A549 (cell line): ENCODE measurements at regions not wholly inside any gene's neighbourhood (a gene's known extent, or its start where the extent isn't known, plus 50 kb on each side); places are given as distances from the start of the nearest gene placed in this dataset.

Experiments used
- ATAC-seq, 2 experiments: fragments of 200-7000 bp in 1 of 2; fragments of >200 bp in 1 of 2; cut with Nextera tagmentation in 1 of 2; cut with Tn5 transposase in 1 of 2; 3 replicates each; pipeline versions ENCODE4 v1.8.0 to v1.9.1; 2018 to 2020; ENCODE audit warnings: mild to moderate bottlenecking in 1 of 2, moderate library complexity in 1 of 2
- CTCF ChIA-PET: fragments of 300-600 bp; sonication (Branson Sonifier 250); formaldehyde crosslinking; extraction: SDS; loops from one replicate; lab custom pipeline; 2021; ENCODE audit warnings: antibody characterized with exemption, inconsistent platforms; lab: Yijun Ruan, JAX
- POLR2A ChIA-PET: fragments of 350-600 bp; formaldehyde crosslinking; extraction: SDS; loops from one replicate; lab custom pipeline; 2021; ENCODE audit warnings: antibody characterized with exemption, inconsistent platforms; lab: Yijun Ruan, JAX
- DNase-seq, 2 experiments: peaks; one replicate each; pipeline versions ENCODE4 v3.0.0 to v3.0.0-alpha.2; 2011 to 2016; ENCODE audit warnings: low read depth in 1 of 2, low spot score in 1 of 2
- FAIRE-seq: peaks from 2 replicates; lab custom pipeline; 2011; peaks lifted over from hg19 to GRCh38; lab: Jason Lieb, UNC
- H3K27ac ChIP-seq, 2 experiments: fragments of >200 bp; sonication (Bioruptor Twin); formaldehyde crosslinking; 3 replicates each; pipeline ENCODE4 v1.5.1; 2016 to 2017
- H3K4me1 ChIP-seq: fragments of >200 bp; sonication (Bioruptor Twin); formaldehyde crosslinking; 3 replicates; pipeline ENCODE4 v1.6.1; 2016
- H3K4me2 ChIP-seq: fragments of >200 bp; sonication (Bioruptor Twin); formaldehyde crosslinking; 3 replicates; pipeline ENCODE4 v1.6.1; 2016
- H3K4me3 ChIP-seq: fragments of >200 bp; sonication (Bioruptor Twin); formaldehyde crosslinking; 3 replicates; pipeline ENCODE4 v1.5.1; 2016
- H3K9me3 ChIP-seq: fragments of >200 bp; sonication (Bioruptor Twin); formaldehyde crosslinking; 3 replicates; pipeline ENCODE4 v1.6.1; 2016
- CBX8 ChIP-seq: fragments of 200-600 bp; sonication (generic); IDR thresholded peaks from 2 replicates; pipeline ENCODE4 v1.6.1; 2016
- EHF ChIP-seq: fragments of 250-450 bp; sonication (Bioruptor Pico); IDR thresholded peaks from 2 replicates; pipeline ENCODE4 v1.5.0; 2020; ENCODE audit warnings: mild to moderate bottlenecking
- ESRRA ChIP-seq: fragments of 150-350 bp; IDR thresholded peaks from 2 replicates; pipeline ENCODE4 v1.6.1; 2014; ENCODE audit warnings: mild to moderate bottlenecking, low read length, borderline replicate concordance
- FOSL2 ChIP-seq, 2 experiments: fragments of 450-650 bp in 1 of 2; fragments of >200 bp in 1 of 2; sonication (Bioruptor Twin) in 1 of 2; formaldehyde crosslinking; IDR thresholded peaks; 2 replicates each; pipeline versions ENCODE4 v1.5.0 to v1.6.1; 2016 to 2020; ENCODE audit warnings: mild to moderate bottlenecking in 1 of 2, moderate library complexity in 1 of 2
- HEYL ChIP-seq: fragments of 250-450 bp; sonication (Bioruptor Pico); IDR thresholded peaks from 2 replicates; pipeline ENCODE4 v1.8.0; 2021; ENCODE audit warnings: mild to moderate bottlenecking, moderate library complexity
- HOXB13 ChIP-seq: fragments of 250-450 bp; sonication (Bioruptor Pico); IDR thresholded peaks from 2 replicates; pipeline ENCODE4 v1.5.0; 2020; ENCODE audit warnings: low read depth, mild to moderate bottlenecking, moderate library complexity
- JUNB ChIP-seq: fragments of >200 bp; sonication (Bioruptor Twin); formaldehyde crosslinking; IDR thresholded peaks from 2 replicates; pipeline ENCODE4 v1.6.1; 2016
- KDM1A ChIP-seq: fragments of 200-600 bp; sonication (generic); IDR thresholded peaks from 2 replicates; pipeline ENCODE4 v1.6.1; 2016; ENCODE audit warnings: low read depth, mild to moderate bottlenecking
- KDM5A ChIP-seq: fragments of 200-600 bp; sonication (generic); IDR thresholded peaks from 2 replicates; pipeline ENCODE4 v1.6.1; 2016; ENCODE audit warnings: antibody characterized with exemption, mild to moderate bottlenecking
- MYC ChIP-seq: IDR thresholded peaks from 2 replicates; pipeline ENCODE4 v1.6.1; 2012; ENCODE audit warnings: mild to moderate bottlenecking, inconsistent platforms, low read length, improper control_type of control experiment, borderline replicate concordance
- NFE2L2 ChIP-seq: fragments of 150-350 bp; conservative IDR thresholded peaks from 2 replicates; pipeline ENCODE4 v1.6.1; 2014; ENCODE audit warnings: low read length
- PBX3 ChIP-seq: IDR thresholded peaks from 2 replicates; pipeline ENCODE4 v1.6.1; 2012
- POLR2AphosphoS2 ChIP-seq: conservative IDR thresholded peaks from 2 replicates; pipeline ENCODE4 v1.6.1; 2012; ENCODE audit warnings: low read length, improper control_type of control experiment, inconsistent platforms
- RAD21 ChIP-seq, 2 experiments: fragments of >200 bp in 1 of 2; sonication (Bioruptor Twin) in 1 of 2; formaldehyde crosslinking in 1 of 2; IDR thresholded peaks in 1 of 2; conservative IDR thresholded peaks in 1 of 2; 2 replicates in 1 of 2; 3 replicates in 1 of 2; pipeline ENCODE4 v1.6.1; 2012 to 2018; ENCODE audit warnings: inconsistent platforms in 1 of 2
- RARB ChIP-seq: fragments of 250-450 bp; sonication (Bioruptor Pico); IDR thresholded peaks from 2 replicates; pipeline ENCODE4 v1.8.0; 2021; ENCODE audit warnings: mild to moderate bottlenecking, moderate library complexity
- RFX5 ChIP-seq: fragments of 450-650 bp; IDR thresholded peaks from 2 replicates; pipeline ENCODE4 v1.7.1; 2014; ENCODE audit warnings: antibody characterized with exemption, mild to moderate bottlenecking, moderate library complexity
- RNF2 ChIP-seq: fragments of 200-600 bp; sonication (generic); IDR thresholded peaks from 2 replicates; pipeline ENCODE4 v1.6.1; 2016; ENCODE audit warnings: low read depth, mild to moderate bottlenecking, antibody characterized with exemption, moderate library complexity, borderline replicate concordance
- SMC3 ChIP-seq: fragments of >200 bp; sonication (Bioruptor Twin); formaldehyde crosslinking; IDR thresholded peaks from 3 replicates; pipeline ENCODE4 v1.6.1; 2018; ENCODE audit warnings: inconsistent platforms
- TP53 ChIP-seq: fragments of 250-450 bp; sonication (Bioruptor Pico); IDR thresholded peaks from 2 replicates; pipeline ENCODE4 v1.5.0; 2021; ENCODE audit warnings: mild to moderate bottlenecking, moderate library complexity
- ZC3H11A ChIP-seq: fragments of 450-650 bp; IDR thresholded peaks from 2 replicates; pipeline ENCODE4 v1.6.1; 2014; ENCODE audit warnings: antibody characterized with exemption, mild to moderate bottlenecking
- WGBS: methylation state at CpG from one replicate; pipeline ENCODE4 v1.1.6; 2017; ENCODE audit errors: missing lambda C conversion rate; 5-methylcytosine and 5-hydroxymethylcytosine counted together
- TF ChIP-seq, protein P1 (sequence below): fragments of >200 bp; sonication (Bioruptor Twin); formaldehyde crosslinking; IDR thresholded peaks from 2 replicates; pipeline ENCODE4 v1.6.1; 2016
- TF ChIP-seq, protein P2 (sequence below): IDR thresholded peaks from 2 replicates; pipeline ENCODE4 v1.6.1; 2012; ENCODE audit warnings: low read depth, borderline replicate concordance
- TF ChIP-seq, protein P3 (sequence below): fragments of >200 bp; sonication (Bioruptor Twin); formaldehyde crosslinking; IDR thresholded peaks from 3 replicates; pipeline ENCODE4 v1.6.1; 2016
- TF ChIP-seq, protein P4 (sequence below): fragments of 250-450 bp; sonication (Bioruptor Pico); IDR thresholded peaks from 2 replicates; pipeline ENCODE4 v1.5.0; 2020; ENCODE audit warnings: low read depth, mild to moderate bottlenecking, moderate library complexity
- TF ChIP-seq, protein P5 (sequence below): fragments of 200-600 bp; sonication (generic); IDR thresholded peaks from 2 replicates; pipeline ENCODE4 v1.6.1; 2016; ENCODE audit warnings: antibody characterized with exemption, mild to moderate bottlenecking, moderate library complexity

- ATAC-seq = no peak
- Histone ChIP-seq H3K27ac (no peak overlapping the region), H3K4me3 (no peak overlapping the region), H3K4me2 (no peak overlapping the region), H3K4me1 (no peaks in the 10 kb centered on the region), H3K9me3 (no peaks in the 10 kb centered on the region)
- ChIA-PET POLR2A (no interaction called here), CTCF (interaction anchor here (1.1 kb wide), 1 partner anchor 17 kb away, joined by 3 read pairs; no protein-coding TSS in a partner anchor)
- no peak for FAIRE-seq
- 0% methylated on average over 2 of the region's 3 CpGs for WGBS
- TF ChIP-seq, protein P1, sequence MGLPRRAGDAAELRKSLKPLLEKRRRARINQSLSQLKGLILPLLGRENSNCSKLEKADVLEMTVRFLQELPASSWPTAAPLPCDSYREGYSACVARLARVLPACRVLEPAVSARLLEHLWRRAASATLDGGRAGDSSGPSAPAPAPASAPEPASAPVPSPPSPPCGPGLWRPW = no peak
- TF ChIP-seq RARB (CRISPR knock-in tag) (no peak), RFX5 (no peak), POLR2AphosphoS2 (no peak), RNF2 (no peak), ESRRA (no peak)
- TF ChIP-seq, protein P2, sequence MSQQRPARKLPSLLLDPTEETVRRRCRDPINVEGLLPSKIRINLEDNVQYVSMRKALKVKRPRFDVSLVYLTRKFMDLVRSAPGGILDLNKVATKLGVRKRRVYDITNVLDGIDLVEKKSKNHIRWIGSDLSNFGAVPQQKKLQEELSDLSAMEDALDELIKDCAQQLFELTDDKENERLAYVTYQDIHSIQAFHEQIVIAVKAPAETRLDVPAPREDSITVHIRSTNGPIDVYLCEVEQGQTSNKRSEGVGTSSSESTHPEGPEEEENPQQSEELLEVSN = no peak
- TF ChIP-seq, protein P3, sequence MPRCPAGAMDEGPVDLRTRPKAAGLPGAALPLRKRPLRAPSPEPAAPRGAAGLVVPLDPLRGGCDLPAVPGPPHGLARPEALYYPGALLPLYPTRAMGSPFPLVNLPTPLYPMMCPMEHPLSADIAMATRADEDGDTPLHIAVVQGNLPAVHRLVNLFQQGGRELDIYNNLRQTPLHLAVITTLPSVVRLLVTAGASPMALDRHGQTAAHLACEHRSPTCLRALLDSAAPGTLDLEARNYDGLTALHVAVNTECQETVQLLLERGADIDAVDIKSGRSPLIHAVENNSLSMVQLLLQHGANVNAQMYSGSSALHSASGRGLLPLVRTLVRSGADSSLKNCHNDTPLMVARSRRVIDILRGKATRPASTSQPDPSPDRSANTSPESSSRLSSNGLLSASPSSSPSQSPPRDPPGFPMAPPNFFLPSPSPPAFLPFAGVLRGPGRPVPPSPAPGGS = no peak
- no peak for DNase-seq
These were observed 408.8 kb upstream of the MAN1A1 start for GRCh38 chr6:119758385-119758784.

GRCh38 chr6:119757467-119757866 is 407.9 kb upstream of the MAN1A1 start:
- no peak overlapping the region for H3K4me2 ChIP-seq
- H3K4me1 ChIP-seq = no peaks in the 10 kb centered on the region
- ATAC-seq (no peak), DNase-seq (no peak), FAIRE-seq (no peak)
- no peaks in the 10 kb centered on the region for H3K9me3 ChIP-seq
- H3K27ac ChIP-seq = no peak overlapping the region
- CTCF ChIA-PET = no interaction called here
- no peak overlapping the region for H3K4me3 ChIP-seq
- 0% methylated on average over 2 of the region's 2 CpGs for WGBS
- POLR2A ChIA-PET = no interaction called here
- TF ChIP-seq RAD21 (conservative IDR thresholded peaks at IDR 0.05 in 1 of 2, IDR thresholded peaks at IDR 0.05 in 1 of 2) = no peak

DNA sequence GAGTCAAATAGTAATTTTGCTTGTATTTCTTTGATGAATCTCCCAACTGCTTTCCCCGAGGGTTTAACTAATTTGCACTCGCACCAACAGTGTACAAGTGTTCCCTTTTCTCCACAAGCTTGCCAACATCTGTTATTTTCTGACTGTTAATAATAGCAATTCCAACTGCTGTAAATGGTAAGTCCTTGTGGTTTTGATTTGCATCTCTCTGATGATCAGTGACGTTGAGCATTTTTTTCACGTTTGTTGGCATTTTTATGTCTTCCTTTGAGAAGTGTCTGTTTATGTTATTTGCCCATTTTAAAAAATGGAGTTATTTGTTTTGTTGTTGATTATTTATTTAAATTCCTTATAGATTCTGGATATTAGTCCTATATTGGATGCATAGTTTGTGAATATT is 399.8 kb upstream of the MAN1A1 start:
- FAIRE-seq (no peak), DNase-seq (no peak), ATAC-seq (no peak)
- CTCF ChIA-PET = interaction anchor here (0.6 kb wide), 1 partner anchor 798 kb away, joined by 4 read pairs; no protein-coding TSS in a partner anchor
- H3K4me1 ChIP-seq = no peaks in the 10 kb centered on the region
- no peak overlapping the region for H3K4me2 ChIP-seq
- POLR2A ChIA-PET = no interaction called here
- no peaks in the 10 kb centered on the region for H3K9me3 ChIP-seq
- no peak overlapping the region for H3K27ac ChIP-seq
- H3K4me3 ChIP-seq = no peak overlapping the region
- WGBS = 3% methylated on average over 4 of the region's 4 CpGs
- TF ChIP-seq, protein P4, sequence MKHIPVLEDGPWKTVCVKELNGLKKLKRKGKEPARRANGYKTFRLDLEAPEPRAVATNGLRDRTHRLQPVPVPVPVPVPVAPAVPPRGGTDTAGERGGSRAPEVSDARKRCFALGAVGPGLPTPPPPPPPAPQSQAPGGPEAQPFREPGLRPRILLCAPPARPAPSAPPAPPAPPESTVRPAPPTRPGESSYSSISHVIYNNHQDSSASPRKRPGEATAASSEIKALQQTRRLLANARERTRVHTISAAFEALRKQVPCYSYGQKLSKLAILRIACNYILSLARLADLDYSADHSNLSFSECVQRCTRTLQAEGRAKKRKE (CRISPR knock-in tag) = no peak
- TF ChIP-seq MYC = no peak
- TF ChIP-seq, protein P5, sequence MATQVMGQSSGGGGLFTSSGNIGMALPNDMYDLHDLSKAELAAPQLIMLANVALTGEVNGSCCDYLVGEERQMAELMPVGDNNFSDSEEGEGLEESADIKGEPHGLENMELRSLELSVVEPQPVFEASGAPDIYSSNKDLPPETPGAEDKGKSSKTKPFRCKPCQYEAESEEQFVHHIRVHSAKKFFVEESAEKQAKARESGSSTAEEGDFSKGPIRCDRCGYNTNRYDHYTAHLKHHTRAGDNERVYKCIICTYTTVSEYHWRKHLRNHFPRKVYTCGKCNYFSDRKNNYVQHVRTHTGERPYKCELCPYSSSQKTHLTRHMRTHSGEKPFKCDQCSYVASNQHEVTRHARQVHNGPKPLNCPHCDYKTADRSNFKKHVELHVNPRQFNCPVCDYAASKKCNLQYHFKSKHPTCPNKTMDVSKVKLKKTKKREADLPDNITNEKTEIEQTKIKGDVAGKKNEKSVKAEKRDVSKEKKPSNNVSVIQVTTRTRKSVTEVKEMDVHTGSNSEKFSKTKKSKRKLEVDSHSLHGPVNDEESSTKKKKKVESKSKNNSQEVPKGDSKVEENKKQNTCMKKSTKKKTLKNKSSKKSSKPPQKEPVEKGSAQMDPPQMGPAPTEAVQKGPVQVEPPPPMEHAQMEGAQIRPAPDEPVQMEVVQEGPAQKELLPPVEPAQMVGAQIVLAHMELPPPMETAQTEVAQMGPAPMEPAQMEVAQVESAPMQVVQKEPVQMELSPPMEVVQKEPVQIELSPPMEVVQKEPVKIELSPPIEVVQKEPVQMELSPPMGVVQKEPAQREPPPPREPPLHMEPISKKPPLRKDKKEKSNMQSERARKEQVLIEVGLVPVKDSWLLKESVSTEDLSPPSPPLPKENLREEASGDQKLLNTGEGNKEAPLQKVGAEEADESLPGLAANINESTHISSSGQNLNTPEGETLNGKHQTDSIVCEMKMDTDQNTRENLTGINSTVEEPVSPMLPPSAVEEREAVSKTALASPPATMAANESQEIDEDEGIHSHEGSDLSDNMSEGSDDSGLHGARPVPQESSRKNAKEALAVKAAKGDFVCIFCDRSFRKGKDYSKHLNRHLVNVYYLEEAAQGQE = no peak
- TF ChIP-seq CBX8 = no peak
- TF ChIP-seq EHF (CRISPR knock-in tag) = no peak
- TF ChIP-seq RFX5 = no peak
- TF ChIP-seq HEYL = no peak
- TF ChIP-seq KDM1A = no peak
- TF ChIP-seq KDM5A = no peak
- no peak for TF ChIP-seq JUNB
- no peak for TF ChIP-seq HOXB13 (CRISPR knock-in tag)
- TF ChIP-seq RAD21 (conservative IDR thresholded peaks at IDR 0.05 in 1 of 2, IDR thresholded peaks at IDR 0.05 in 1 of 2) = no peak
- TF ChIP-seq NFE2L2 = no peak
- no peak for TF ChIP-seq FOSL2 (IDR thresholded peaks at IDR 0.05)
- no peak for TF ChIP-seq FOSL2 (CRISPR knock-in tag; IDR thresholded peaks at IDR 0.05)
- TF ChIP-seq SMC3 = no peak
- TF ChIP-seq, protein P2 = no peak
- TF ChIP-seq PBX3 = no peak
- TF ChIP-seq TP53 (CRISPR knock-in tag) = no peak
- no peak for TF ChIP-seq ZC3H11A
